ENCODE measurements at regions not wholly inside any gene's neighbourhood (a gene's known extent, or its start where the extent isn't known, plus 50 kb on each side); places are given as distances from the start of the nearest gene placed in this dataset.
A peak's percentile ranks its signal among the peaks of the same experiment; 100 is the strongest.
"Not testable (repeated sequence)": the region's sequence is repeated elsewhere in the genome, so short reads cannot be mapped to it uniquely, and the experiment has no call there.

GRCh38 chr13:39820606-39821005 is 165.1 kb downstream of the COG6 start:
- H3K4me3 ChIP-seq (ENCODE audit: low read depth, low read length): no peak overlapping the region
- H2AFZ ChIP-seq (ENCODE audit: low read length, unreplicated experiment): no peak overlapping the region

GRCh38 chr13:39821977-39822376 is 166.5 kb downstream of the COG6 start:
- Histone ChIP-seq H3K4me1 (ENCODE audit: control insufficient read depth, insufficient read depth, low read length, unreplicated experiment) (peaks cover 10% of the 10 kb centered on the region), H3K36me3 (ENCODE audit: insufficient read depth, low read length) (no peaks in the 10 kb centered on the region), H3K4me3 (ENCODE audit: low read depth, low read length) (peak overlapping the region; percentile 41; the same call in 1 of the 2 replicates), H3K27me3 (ENCODE audit: insufficient read depth, low read length) (no peaks in the 10 kb centered on the region), H2AFZ (ENCODE audit: low read length, unreplicated experiment) (peak overlapping the region; percentile 30), H3K79me2 (ENCODE audit: control insufficient read depth, insufficient read depth, low read length, unreplicated experiment) (no peaks in the 10 kb centered on the region), H3K27ac (ENCODE audit: low read depth, low read length) (no peak overlapping the region)

More at GRCh38 chr13:39820606-39821005, 165.1 kb downstream of the COG6 start:
- H3K4me1 ChIP-seq (ENCODE audit: control insufficient read depth, insufficient read depth, low read length, unreplicated experiment): peaks cover 10% of the 10 kb centered on the region
- H3K36me3 ChIP-seq (ENCODE audit: insufficient read depth, low read length): no peaks in the 10 kb centered on the region
- no peak overlapping the region for H3K27ac ChIP-seq (ENCODE audit: low read depth, low read length)
- H3K27me3 ChIP-seq (ENCODE audit: insufficient read depth, low read length): no peaks in the 10 kb centered on the region
- H3K79me2 ChIP-seq (ENCODE audit: control insufficient read depth, insufficient read depth, low read length, unreplicated experiment): no peaks in the 10 kb centered on the region

DNA sequence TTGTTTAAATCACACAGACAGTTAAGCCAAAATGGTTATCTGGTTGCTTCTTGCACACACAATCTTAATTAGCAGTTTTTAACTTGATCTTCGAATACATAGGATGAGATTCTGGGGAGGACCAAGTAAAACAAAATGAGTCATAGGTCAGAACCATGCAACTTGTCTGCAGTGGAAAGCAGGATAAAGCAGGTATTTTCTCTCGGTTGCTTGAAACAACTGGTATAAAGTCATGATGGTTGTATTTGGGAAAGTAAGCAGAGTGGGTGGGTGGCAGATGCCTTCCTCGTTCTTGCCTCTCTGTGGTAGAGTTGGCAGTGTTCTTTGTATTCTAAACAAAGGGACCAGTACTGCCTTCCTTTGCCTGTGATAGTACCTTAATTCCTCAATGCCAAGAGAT is 167.0 kb downstream of the COG6 start:
- Histone ChIP-seq H3K27me3 (ENCODE audit: insufficient read depth, low read length) (no peaks in the 10 kb centered on the region), H3K36me3 (ENCODE audit: insufficient read depth, low read length) (no peaks in the 10 kb centered on the region), H3K4me1 (ENCODE audit: control insufficient read depth, insufficient read depth, low read length, unreplicated experiment) (peaks cover 10% of the 10 kb centered on the region), H2AFZ (ENCODE audit: low read length, unreplicated experiment) (peak overlapping the region; percentile 30), H3K79me2 (ENCODE audit: control insufficient read depth, insufficient read depth, low read length, unreplicated experiment) (no peaks in the 10 kb centered on the region), H3K4me3 (ENCODE audit: low read depth, low read length) (peak overlapping the region; percentile 41; the same call in 1 of the 2 replicates), H3K27ac (ENCODE audit: low read depth, low read length) (no peak overlapping the region)

- Histone ChIP-seq H3K4me3 (ENCODE audit: low read depth, low read length) (no peak overlapping the region), H3K27ac (ENCODE audit: low read depth, low read length) (no peak overlapping the region), H3K79me2 (ENCODE audit: control insufficient read depth, insufficient read depth, low read length, unreplicated experiment) (no peaks in the 10 kb centered on the region), H3K4me1 (ENCODE audit: control insufficient read depth, insufficient read depth, low read length, unreplicated experiment) (peaks cover 10% of the 10 kb centered on the region), H3K36me3 (ENCODE audit: insufficient read depth, low read length) (no peaks in the 10 kb centered on the region), H2AFZ (ENCODE audit: low read length, unreplicated experiment) (no peak overlapping the region), H3K27me3 (ENCODE audit: insufficient read depth, low read length) (no peaks in the 10 kb centered on the region)
These were observed 167.7 kb downstream of the COG6 start for GRCh38 chr13:39823063-39823713.

GRCh38 chr13:39825886-39826285 is 170.4 kb downstream of the COG6 start:
- Histone ChIP-seq H3K4me1 (ENCODE audit: control insufficient read depth, insufficient read depth, low read length, unreplicated experiment) (peaks cover 10% of the 10 kb centered on the region), H3K79me2 (ENCODE audit: control insufficient read depth, insufficient read depth, low read length, unreplicated experiment) (no peaks in the 10 kb centered on the region), H3K27ac (ENCODE audit: low read depth, low read length) (no peak overlapping the region), H3K27me3 (ENCODE audit: insufficient read depth, low read length) (no peaks in the 10 kb centered on the region; the same call in 1 of the 2 replicates), H2AFZ (ENCODE audit: low read length, unreplicated experiment) (no peak overlapping the region), H3K4me3 (ENCODE audit: low read depth, low read length) (no peak overlapping the region), H3K36me3 (ENCODE audit: insufficient read depth, low read length) (no peaks in the 10 kb centered on the region)

DNA sequence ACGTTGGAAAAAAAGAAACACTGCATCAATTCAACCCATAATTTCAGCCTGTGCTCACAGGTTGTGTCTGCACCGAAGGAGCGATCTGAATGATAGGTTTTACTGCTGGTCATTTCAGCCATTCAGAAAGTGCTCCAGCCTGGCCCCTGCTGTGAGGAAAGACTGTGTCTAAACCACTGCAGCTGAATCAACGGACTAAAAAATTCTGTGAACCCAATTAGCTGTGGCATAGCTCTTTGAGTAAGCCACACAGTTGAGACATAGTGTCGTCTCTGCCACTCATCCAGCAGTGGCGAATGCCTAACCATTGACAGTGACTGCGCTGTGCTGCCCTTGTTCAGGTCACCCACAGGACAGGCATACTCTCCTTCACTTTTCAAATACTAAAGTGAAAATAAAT is 179.8 kb downstream of the COG6 start:
- H3K79me2 ChIP-seq (ENCODE audit: control insufficient read depth, insufficient read depth, low read length, unreplicated experiment): no peaks in the 10 kb centered on the region
- H3K27me3 ChIP-seq (ENCODE audit: insufficient read depth, low read length): no peaks in the 10 kb centered on the region; the same call in 1 of the 2 replicates
- H3K36me3 ChIP-seq (ENCODE audit: insufficient read depth, low read length): no peaks in the 10 kb centered on the region
- no peak overlapping the region for H2AFZ ChIP-seq (ENCODE audit: low read length, unreplicated experiment)
- H3K4me3 ChIP-seq (ENCODE audit: low read depth, low read length): no peak overlapping the region
- H3K4me1 ChIP-seq (ENCODE audit: control insufficient read depth, insufficient read depth, low read length, unreplicated experiment): no peaks in the 10 kb centered on the region
- H3K27ac ChIP-seq (ENCODE audit: low read depth, low read length): no peak overlapping the region

DNA sequence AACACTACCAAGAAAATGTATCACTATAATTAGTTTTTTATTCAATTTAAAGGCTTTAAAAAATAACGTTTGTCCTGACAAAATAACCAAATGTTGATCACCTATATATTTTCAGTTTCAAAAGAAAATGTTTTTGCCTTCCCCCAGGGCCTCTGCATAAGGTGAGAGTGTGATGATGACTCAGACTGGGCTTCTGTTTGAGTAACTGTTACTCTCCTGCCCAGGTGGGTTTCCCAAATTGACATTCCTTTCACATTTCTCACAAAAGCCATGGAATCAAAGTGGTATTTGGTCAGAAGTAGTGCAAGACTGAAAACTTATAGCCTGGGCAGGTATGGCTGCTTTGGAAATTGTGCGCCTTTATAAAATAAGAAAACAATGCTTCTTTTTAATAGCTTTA is 180.6 kb downstream of the COG6 start:
- H3K27ac ChIP-seq (ENCODE audit: low read depth, low read length): no peak overlapping the region
- no peaks in the 10 kb centered on the region for H3K4me1 ChIP-seq (ENCODE audit: control insufficient read depth, insufficient read depth, low read length, unreplicated experiment)
- H3K4me3 ChIP-seq (ENCODE audit: low read depth, low read length): no peak overlapping the region
- no peak overlapping the region for H2AFZ ChIP-seq (ENCODE audit: low read length, unreplicated experiment)
- no peaks in the 10 kb centered on the region for H3K36me3 ChIP-seq (ENCODE audit: insufficient read depth, low read length)
- H3K27me3 ChIP-seq (ENCODE audit: insufficient read depth, low read length): no peaks in the 10 kb centered on the region
- H3K79me2 ChIP-seq (ENCODE audit: control insufficient read depth, insufficient read depth, low read length, unreplicated experiment): no peaks in the 10 kb centered on the region

- not testable (repeated sequence) for H3K27me3 ChIP-seq (ENCODE audit: insufficient read depth, low read length); H3K4me1 ChIP-seq (ENCODE audit: control insufficient read depth, insufficient read depth, low read length, unreplicated experiment); H3K79me2 ChIP-seq (ENCODE audit: control insufficient read depth, insufficient read depth, low read length, unreplicated experiment); H3K27ac ChIP-seq (ENCODE audit: low read depth, low read length); H3K4me3 ChIP-seq (ENCODE audit: low read depth, low read length); H2AFZ ChIP-seq (ENCODE audit: low read length, unreplicated experiment); H3K36me3 ChIP-seq (ENCODE audit: insufficient read depth, low read length)
These were observed 182.4 kb downstream of the COG6 start for GRCh38 chr13:39837866-39838265.

DNA sequence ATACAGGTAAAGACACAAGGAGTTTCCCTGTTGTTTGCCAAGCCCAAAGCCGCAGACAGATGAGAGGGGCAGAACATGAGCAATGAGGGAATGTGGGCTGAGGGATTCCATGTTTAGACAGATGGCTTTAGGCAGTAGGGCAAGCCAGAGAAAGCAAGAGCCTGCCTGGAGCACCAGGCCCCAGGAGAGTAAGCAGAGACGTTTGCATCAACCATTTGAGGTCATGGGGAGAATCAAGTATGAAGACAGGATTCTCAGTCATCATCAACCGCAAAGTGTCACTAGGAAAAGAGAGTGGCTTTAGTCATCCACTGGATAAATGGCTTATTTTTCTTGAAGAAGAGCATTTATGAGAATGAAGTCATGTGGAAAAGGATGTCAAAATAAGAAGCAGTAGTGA is 184.7 kb downstream of the COG6 start:
- H2AFZ ChIP-seq (ENCODE audit: low read length, unreplicated experiment): no peak overlapping the region
- no peaks in the 10 kb centered on the region for H3K4me1 ChIP-seq (ENCODE audit: control insufficient read depth, insufficient read depth, low read length, unreplicated experiment)
- H3K27ac ChIP-seq (ENCODE audit: low read depth, low read length): no peak overlapping the region
- H3K79me2 ChIP-seq (ENCODE audit: control insufficient read depth, insufficient read depth, low read length, unreplicated experiment): no peaks in the 10 kb centered on the region
- no peaks in the 10 kb centered on the region for H3K36me3 ChIP-seq (ENCODE audit: insufficient read depth, low read length)
- no peaks in the 10 kb centered on the region for H3K27me3 ChIP-seq (ENCODE audit: insufficient read depth, low read length)
- no peak overlapping the region for H3K4me3 ChIP-seq (ENCODE audit: low read depth, low read length)

GRCh38 chr13:39847336-39847735 is 191.9 kb downstream of the COG6 start:
- Histone ChIP-seq H3K79me2 (ENCODE audit: control insufficient read depth, insufficient read depth, low read length, unreplicated experiment) (no peaks in the 10 kb centered on the region), H2AFZ (ENCODE audit: low read length, unreplicated experiment) (no peak overlapping the region), H3K4me3 (ENCODE audit: low read depth, low read length) (no peak overlapping the region), H3K36me3 (ENCODE audit: insufficient read depth, low read length) (no peaks in the 10 kb centered on the region), H3K4me1 (ENCODE audit: control insufficient read depth, insufficient read depth, low read length, unreplicated experiment) (no peaks in the 10 kb centered on the region), H3K27me3 (ENCODE audit: insufficient read depth, low read length) (no peaks in the 10 kb centered on the region), H3K27ac (ENCODE audit: low read depth, low read length) (no peak overlapping the region)

- Histone ChIP-seq H3K4me3 (ENCODE audit: low read depth, low read length) (no peak overlapping the region), H3K27me3 (ENCODE audit: insufficient read depth, low read length) (peaks cover 13% of the 10 kb centered on the region), H3K79me2 (ENCODE audit: control insufficient read depth, insufficient read depth, low read length, unreplicated experiment) (no peaks in the 10 kb centered on the region), H3K36me3 (ENCODE audit: insufficient read depth, low read length) (no peaks in the 10 kb centered on the region), H3K4me1 (ENCODE audit: control insufficient read depth, insufficient read depth, low read length, unreplicated experiment) (no peaks in the 10 kb centered on the region), H2AFZ (ENCODE audit: low read length, unreplicated experiment) (no peak overlapping the region), H3K27ac (ENCODE audit: low read depth, low read length) (no peak overlapping the region)
These were observed 199.8 kb downstream of the COG6 start for GRCh38 chr13:39855236-39855635.
